ENCODE measurements at regions not wholly inside any gene's neighbourhood (a gene's known extent, or its start where the extent isn't known, plus 50 kb on each side); places are given as distances from the start of the nearest gene placed in this dataset.
"Not testable (repeated sequence)": the region's sequence is repeated elsewhere in the genome, so short reads cannot be mapped to it uniquely, and the experiment has no call there.

DNA sequence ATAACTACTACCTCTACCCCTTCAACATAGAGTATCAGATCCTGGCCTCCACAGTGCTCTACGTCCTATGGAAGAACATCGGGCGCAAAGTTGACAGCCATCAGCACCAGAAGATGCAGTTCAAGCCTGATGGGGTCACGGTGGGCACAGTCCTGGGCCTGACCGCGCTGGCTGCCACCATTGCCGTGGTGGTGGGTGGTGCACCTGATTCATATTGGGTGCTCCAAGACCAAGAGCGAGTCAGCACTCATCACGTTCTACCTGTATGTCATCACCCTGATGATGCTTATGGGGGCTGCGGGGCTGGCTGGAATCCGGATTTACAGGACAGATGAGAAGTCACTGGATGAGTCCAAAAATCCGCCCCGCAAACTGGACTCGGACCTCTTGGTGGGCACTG is 846.4 kb downstream of the RPIA start:
- DNase-seq: not testable (repeated sequence)

- DNase-seq: not testable (repeated sequence)
Measured at GRCh38 chr2:89544110-89544509, 852.6 kb downstream of the RPIA start.

GRCh38 chr2:89579154-89579553 is 887.7 kb downstream of the RPIA start:
- DNase-seq: not testable (repeated sequence)

- DNase-seq: not testable (repeated sequence)
Measured at GRCh38 chr2:89582816-89583215, 891.3 kb downstream of the RPIA start.

- not testable (repeated sequence) for DNase-seq
Measured at GRCh38 chr2:89584046-89584445, 892.6 kb downstream of the RPIA start.

GRCh38 chr2:89584868-89585557 is 893.5 kb downstream of the RPIA start:
- peak; percentile 0 for DNase-seq

- peak; percentile 77 for DNase-seq
Measured at GRCh38 chr2:89585558-89585920, 894.1 kb downstream of the RPIA start.

DNA sequence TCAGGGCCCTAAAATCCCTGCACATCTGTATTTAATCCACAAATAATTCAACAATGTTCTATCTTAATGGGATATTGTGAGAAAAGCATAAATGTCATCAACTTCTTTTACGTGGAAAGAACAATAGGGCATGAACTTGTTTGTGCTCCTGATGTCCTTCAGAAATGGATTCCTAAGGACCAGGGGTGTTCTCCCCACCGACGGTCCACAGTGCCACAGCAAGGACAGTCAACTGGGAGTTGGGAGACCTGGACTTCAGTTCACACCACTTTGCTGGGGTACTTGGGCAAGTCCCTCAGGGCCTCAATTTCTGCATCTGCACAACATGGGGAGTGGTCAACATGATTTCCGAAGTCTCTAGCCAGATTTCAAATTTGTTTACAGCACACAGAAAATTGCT is 908.4 kb downstream of the RPIA start:
- DNase-seq: not testable (repeated sequence)

GRCh38 chr2:89606514-89606913 is 915.0 kb downstream of the RPIA start:
- not testable (repeated sequence) for DNase-seq

GRCh38 chr2:89610207-89610926 is 918.9 kb downstream of the RPIA start:
- DNase-seq: not testable (repeated sequence)

GRCh38 chr2:89610927-89611515 is 919.5 kb downstream of the RPIA start:
- DNase-seq: not testable (repeated sequence)

GRCh38 chr2:89611710-89612109 is 920.2 kb downstream of the RPIA start:
- not testable (repeated sequence) for DNase-seq

DNA sequence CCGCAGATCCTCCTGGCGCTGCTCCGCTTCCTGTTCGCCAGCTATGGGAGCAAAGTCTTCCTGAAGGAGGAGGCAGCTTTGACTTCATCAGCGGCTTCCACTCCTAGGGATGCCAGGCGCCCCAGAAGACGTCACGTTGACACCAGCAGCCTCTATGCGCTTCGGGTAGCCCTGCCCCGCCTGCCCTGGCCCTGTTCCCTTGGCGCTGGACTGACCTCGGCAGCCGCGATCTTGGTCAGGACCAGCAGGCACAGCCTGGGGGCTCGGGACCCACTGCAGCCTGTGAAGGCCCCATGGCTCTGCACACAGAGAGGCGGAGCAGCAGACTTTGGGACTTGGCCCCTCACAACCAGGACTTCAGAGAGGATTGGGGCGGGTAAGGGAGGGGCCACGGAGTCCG is 957.8 kb downstream of the RPIA start:
- DNase-seq: not testable (repeated sequence)

GRCh38 chr2:89679254-89679653 is 987.8 kb downstream of the RPIA start:
- not testable (repeated sequence) for DNase-seq
